ENCODE measurements at regions not wholly inside any gene's neighbourhood (a gene's known extent, or its start where the extent isn't known, plus 50 kb on each side); places are given as distances from the start of the nearest gene placed in this dataset.

GRCh38 chr12:118649765-118650585 lies 273.6 kb downstream of the SUDS3 start:
- no peak for TF ChIP-seq CTCF (IDR thresholded peaks at IDR 0.05)
- Mint-ChIP-seq H3K9me3 (no peaks in the 10 kb centered on the region), H3K4me1 (no peaks in the 10 kb centered on the region), H3K27me3 (ENCODE audit: low read depth, poor library complexity) (peaks cover 3% of the 10 kb centered on the region), H3K27ac (no peak overlapping the region), H3K4me3 (no peak overlapping the region), H3K36me3 (ENCODE audit: low read depth) (no peaks in the 10 kb centered on the region)
- no peak for DNase-seq

- DNase-seq, result no peak
- Mint-ChIP-seq H3K4me3 (no peak overlapping the region), H3K9me3 (no peaks in the 10 kb centered on the region), H3K27me3 (ENCODE audit: low read depth, poor library complexity) (peaks cover 3% of the 10 kb centered on the region), H3K4me1 (no peaks in the 10 kb centered on the region), H3K27ac (no peak overlapping the region), H3K36me3 (ENCODE audit: low read depth) (no peaks in the 10 kb centered on the region)
- no peak for TF ChIP-seq CTCF (IDR thresholded peaks at IDR 0.05)
Measured at GRCh38 chr12:118650586-118650960, 274.2 kb downstream of the SUDS3 start.

- Mint-ChIP-seq H3K27me3 (ENCODE audit: low read depth, poor library complexity) (peaks cover 3% of the 10 kb centered on the region), H3K9me3 (no peaks in the 10 kb centered on the region), H3K36me3 (ENCODE audit: low read depth) (no peaks in the 10 kb centered on the region), H3K27ac (no peak overlapping the region), H3K4me3 (no peak overlapping the region), H3K4me1 (no peaks in the 10 kb centered on the region)
- no peak for TF ChIP-seq CTCF (IDR thresholded peaks at IDR 0.05)
- no peak for DNase-seq
Measured at GRCh38 chr12:118651487-118651886, 275.1 kb downstream of the SUDS3 start.

GRCh38 chr12:118655588-118655987 lies 279.2 kb downstream of the SUDS3 start:
- Mint-ChIP-seq H3K4me3 (no peak overlapping the region), H3K36me3 (ENCODE audit: low read depth) (no peaks in the 10 kb centered on the region), H3K27ac (no peak overlapping the region), H3K27me3 (ENCODE audit: low read depth, poor library complexity) (peaks cover under 1% of the 10 kb centered on the region), H3K9me3 (peaks cover 9% of the 10 kb centered on the region), H3K4me1 (no peaks in the 10 kb centered on the region)
- DNase-seq, result no peak
- TF ChIP-seq CTCF (IDR thresholded peaks at IDR 0.05), result no peak

- TF ChIP-seq CTCF (IDR thresholded peaks at IDR 0.05), result no peak
- no peak overlapping the region for H3K27ac Mint-ChIP-seq
- DNase-seq, result no peak
- no peak overlapping the region for H3K4me3 Mint-ChIP-seq
- H3K36me3 Mint-ChIP-seq (ENCODE audit: low read depth), result peaks cover 5% of the 10 kb centered on the region
- H3K27me3 Mint-ChIP-seq (ENCODE audit: low read depth, poor library complexity), result peaks cover 8% of the 10 kb centered on the region
- peaks cover 40% of the 10 kb centered on the region for H3K4me1 Mint-ChIP-seq
- peaks cover 21% of the 10 kb centered on the region for H3K9me3 Mint-ChIP-seq
Measured at GRCh38 chr12:118680356-118680963, 300.9 kb upstream of the SRRM4 start.

- peaks cover 12% of the 10 kb centered on the region for H3K9me3 Mint-ChIP-seq
- no peak for TF ChIP-seq CTCF (IDR thresholded peaks at IDR 0.05)
- H3K27ac Mint-ChIP-seq, result peak overlapping the region; percentile 19
- no peak for DNase-seq
- peaks cover 4% of the 10 kb centered on the region for H3K27me3 Mint-ChIP-seq (ENCODE audit: low read depth, poor library complexity)
- H3K4me1 Mint-ChIP-seq, result peaks cover 55% of the 10 kb centered on the region
- no peak overlapping the region for H3K4me3 Mint-ChIP-seq
- H3K36me3 Mint-ChIP-seq (ENCODE audit: low read depth), result peaks cover 5% of the 10 kb centered on the region
Measured at GRCh38 chr12:118682656-118683055, 298.7 kb upstream of the SRRM4 start.
